GM21529 (cell line): ENCODE measurements at regions not wholly inside any gene's neighbourhood (a gene's known extent, or its start where the extent isn't known, plus 50 kb on each side); places are given as distances from the start of the nearest gene placed in this dataset.

ENCODE experiments used
- ATAC-seq: cut with Tn5 transposase; IDR thresholded peaks from one replicate; pipeline ENCODE4 v1.9.1; 2021; ENCODE audit not compliant: unreplicated experiment

DNA sequence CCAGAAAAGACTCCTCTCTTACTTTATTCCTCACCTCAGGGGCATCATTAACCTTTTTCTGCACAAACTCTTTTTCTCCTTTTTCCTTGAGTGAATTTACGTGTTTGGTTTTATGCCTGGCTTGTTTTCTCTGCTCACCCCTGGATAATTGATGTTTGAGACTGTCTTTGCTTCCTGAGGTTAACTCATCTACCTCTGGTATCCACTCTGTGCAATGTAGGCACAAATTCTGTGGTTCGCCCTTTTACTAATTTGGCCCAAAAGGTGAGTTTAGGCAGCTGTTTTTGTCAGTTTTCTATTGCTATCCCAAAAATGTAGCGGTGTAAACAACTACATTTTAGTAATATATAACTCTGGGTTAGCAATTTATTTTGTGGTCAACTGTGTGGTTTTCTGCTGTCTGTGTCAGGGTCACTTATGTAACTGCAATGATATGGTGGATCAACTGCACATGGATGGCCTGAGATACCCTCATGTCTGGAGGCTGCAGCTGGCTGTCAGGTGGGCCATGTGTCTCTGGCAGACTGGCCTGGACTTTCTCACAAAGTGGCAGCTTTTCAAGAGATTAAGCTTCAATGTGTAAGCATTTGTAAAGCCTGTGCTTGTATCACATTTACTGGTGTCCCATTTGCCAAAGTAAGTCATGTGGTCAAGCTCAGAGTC is 329.7 kb downstream of the FSIP2 start:
- ATAC-seq = no peak

DNA sequence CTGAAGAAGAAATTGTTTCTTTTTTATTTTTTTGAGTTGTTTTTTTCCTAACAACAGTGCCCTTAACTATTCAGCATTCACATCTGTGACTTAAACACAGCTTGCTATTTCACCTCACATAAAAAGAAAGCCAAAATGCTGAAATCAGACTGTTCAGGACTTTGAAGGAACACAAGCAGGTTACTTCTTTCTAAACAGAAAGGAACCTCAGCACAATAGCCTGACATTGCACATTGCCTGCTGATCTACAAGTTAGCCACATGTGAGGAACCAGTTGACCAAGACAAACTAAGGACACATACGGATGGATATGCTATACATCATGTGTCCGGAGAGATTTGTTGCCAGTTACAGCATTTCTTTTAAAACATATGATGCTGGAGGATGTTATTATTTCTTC is 331.1 kb downstream of the FSIP2 start:
- ATAC-seq = no peak

- no peak for ATAC-seq
These were observed 346.6 kb downstream of the FSIP2 start for GRCh38 chr2:186085226-186085625.

DNA sequence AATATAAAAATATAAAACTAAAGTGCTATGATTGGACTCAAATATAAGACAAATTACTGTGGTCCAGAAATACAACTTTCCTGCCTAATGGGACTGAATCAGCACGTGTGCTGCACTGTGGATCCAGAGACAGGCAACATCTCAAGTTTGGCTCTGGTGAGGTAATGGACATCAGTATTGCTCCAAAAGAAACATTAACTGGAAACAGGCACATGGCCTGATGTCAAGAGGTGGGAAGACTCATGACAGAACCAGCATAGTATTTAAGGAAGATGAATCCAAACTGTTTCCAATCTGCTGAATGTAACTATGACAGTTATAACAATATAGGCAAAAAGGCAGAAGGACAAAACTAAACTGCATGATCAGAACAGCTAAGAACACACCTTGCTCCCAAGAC is 354.6 kb downstream of the FSIP2 start:
- ATAC-seq = no peak

DNA sequence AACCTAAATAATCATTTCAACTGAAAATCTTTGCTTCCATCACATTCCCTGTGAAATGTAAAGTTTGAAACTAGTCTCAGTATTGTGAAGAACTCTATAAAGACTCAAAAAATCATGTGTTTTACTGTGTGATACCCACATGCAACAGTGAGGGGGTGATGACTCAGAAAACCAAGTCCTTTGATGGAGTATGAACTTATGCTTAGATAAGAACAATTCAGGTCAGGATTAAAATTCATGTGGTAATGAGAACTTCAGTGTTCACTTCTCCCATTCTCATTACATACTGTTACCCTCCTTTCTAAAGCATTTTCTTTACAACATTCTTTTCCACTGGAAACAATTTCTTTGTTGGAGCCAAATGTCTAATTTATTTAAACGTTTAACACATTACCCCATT is 360.2 kb downstream of the FSIP2 start:
- no peak for ATAC-seq

- ATAC-seq = no peak
These were observed 361.2 kb downstream of the FSIP2 start for GRCh38 chr2:186099826-186100225.

DNA sequence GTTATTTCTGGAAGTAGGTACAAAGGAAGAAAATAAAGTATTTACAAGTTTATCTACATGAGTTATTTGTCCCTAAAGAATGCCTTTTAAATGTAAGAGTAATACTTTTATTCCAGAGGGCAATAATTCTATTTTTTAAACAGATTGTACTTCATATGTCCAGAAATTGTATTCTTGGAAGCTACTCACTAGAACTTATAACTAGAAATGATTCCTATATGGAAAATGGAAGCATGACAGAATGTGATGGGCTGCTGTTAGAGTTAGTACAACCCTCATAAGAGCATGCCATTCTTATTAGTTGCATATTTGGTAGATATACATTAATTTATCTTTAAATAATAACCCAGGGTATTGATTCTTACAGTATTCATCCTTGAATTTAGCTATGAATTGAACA is 362.0 kb downstream of the FSIP2 start:
- ATAC-seq = no peak

GRCh38 chr2:186101616-186102015 is 363.0 kb downstream of the FSIP2 start:
- no peak for ATAC-seq

- ATAC-seq = no peak
These were observed 364.7 kb downstream of the FSIP2 start for GRCh38 chr2:186103276-186103675.

- ATAC-seq = no peak
These were observed 366.6 kb downstream of the FSIP2 start for GRCh38 chr2:186105016-186105724.

DNA sequence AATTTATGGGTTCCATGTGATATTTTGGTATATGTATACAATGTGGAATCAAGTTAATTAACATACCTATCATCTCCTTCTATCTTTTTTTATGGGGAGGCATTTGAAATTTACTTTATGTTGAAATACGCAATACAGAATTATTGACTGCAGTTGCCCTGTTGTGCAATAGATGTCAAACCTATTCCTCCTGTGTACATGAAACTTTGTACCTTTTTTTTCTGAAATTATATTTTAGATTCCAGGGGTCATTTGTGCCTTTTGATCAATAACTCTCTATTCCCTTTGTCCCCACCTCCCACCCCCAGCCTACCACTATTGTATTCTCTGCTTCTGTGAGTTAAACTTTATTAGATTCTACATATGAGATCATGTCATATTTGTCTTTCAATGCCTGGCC is 369.9 kb downstream of the FSIP2 start:
- no peak for ATAC-seq

DNA sequence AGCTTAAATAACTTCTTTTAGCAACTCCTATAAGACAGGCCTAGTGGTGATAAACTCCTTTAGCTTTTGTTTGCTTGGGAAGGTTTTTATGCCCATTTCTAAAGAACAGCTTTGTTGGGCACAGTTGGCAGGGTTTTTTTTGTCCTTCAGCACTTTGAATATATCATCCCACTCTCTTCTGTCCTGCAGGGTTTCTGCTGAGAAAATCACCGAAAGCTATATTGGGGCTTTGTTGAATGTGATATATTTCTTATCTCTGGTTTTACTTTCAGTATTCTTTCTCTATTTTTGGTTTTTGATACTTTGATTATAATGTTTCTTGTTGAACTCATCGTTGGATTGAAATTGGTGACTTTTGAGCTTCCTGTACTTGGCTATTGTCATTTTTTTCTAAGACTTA is 372.8 kb upstream of the ZC3H15 start:
- ATAC-seq = no peak

- ATAC-seq = no peak
These were observed 360.9 kb upstream of the ZC3H15 start for GRCh38 chr2:186125156-186125555.

DNA sequence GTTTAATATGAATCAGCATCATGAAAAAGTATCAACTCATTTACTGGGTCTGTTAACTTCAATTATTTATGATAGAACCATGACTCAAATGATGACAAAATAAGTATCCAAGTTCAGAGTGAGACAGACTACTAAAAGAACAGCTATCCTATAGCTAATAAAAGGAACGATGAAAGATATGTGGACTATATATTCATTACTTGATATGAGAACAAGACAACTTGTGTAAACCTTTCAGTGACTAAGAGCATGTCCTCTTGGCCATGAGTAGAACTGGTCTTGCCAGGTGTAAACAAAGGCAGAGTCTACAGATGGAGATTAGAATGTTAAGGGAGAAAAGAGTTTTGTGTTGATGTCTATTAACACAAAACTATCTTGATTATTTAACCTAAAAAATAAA is 360.4 kb upstream of the ZC3H15 start:
- ATAC-seq = no peak

- no peak for ATAC-seq
These were observed 359.9 kb upstream of the ZC3H15 start for GRCh38 chr2:186126181-186126580.

GRCh38 chr2:186129767-186130581 is 356.1 kb upstream of the ZC3H15 start:
- ATAC-seq = no peak

DNA sequence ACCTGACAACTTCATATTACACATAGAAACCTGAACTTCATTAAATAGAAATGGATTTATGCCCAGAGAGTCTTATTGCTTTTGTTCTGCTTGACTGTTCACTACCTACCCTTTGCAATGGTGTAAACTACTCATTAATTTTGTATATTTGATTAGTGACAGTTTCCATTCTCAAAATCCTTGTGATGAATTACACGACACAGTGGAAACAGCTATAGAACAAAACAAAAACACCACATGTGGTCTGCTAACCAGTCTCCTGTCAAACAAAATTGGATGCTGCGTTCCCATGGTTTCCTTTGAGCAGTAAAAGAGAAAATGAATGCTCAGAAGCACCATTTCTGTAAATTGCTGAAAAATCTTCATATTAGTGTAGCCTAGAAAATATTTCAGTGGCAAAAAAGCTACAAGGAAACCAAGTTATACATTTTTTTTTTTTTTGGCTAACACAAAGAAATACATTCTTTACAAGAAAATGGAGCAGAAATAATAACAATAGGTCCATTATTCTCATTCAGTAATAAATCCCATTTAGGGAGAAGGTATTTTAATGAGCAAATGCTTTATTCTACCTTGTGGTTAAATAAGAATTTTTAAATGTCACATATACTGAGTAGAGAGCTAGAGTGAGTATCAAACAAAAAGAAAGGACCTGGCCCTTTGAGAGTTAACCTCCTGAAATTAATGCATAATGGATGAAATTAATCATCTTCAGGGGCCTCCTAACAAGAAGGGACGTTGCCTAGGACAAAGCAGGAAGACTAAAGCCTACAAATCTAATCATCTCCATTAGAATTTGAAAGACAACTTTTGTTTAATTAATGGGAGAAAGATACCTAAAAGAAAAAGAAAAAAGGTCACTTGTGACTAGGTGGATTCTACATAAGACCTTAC is 355.1 kb upstream of the ZC3H15 start:
- ATAC-seq = no peak

DNA sequence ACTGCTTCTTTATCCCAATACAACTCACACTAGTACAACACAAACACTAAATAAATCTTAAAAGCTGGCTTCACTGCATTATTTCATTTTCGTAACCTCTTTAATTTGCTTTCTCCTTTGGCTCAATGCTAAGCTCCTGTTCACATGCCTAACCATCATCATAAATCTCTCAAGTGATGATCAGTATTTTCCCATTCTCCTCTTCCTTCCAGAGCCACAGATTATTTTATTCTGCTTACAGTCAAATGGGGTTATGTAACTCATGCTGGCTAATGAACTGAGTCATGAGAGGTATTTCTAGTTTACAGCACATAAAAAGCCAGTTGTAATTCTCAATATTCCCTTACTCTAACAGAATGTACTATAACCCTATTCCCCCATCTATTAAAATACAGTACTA is 350.4 kb upstream of the ZC3H15 start:
- no peak for ATAC-seq

- ATAC-seq = no peak
These were observed 349.2 kb upstream of the ZC3H15 start for GRCh38 chr2:186136860-186137259.

GRCh38 chr2:186138845-186139244 is 347.2 kb upstream of the ZC3H15 start:
- no peak for ATAC-seq

GRCh38 chr2:186159101-186159500 is 327.0 kb upstream of the ZC3H15 start:
- no peak for ATAC-seq
